GM10248 (cell line): ENCODE measurements at regions not wholly inside any gene's neighbourhood (a gene's known extent, or its start where the extent isn't known, plus 50 kb on each side); places are given as distances from the start of the nearest gene placed in this dataset.

Source experiments
- CTCF ChIA-PET: fragments of 300-600 bp; sonication (Branson Sonifier 250); formaldehyde crosslinking; extraction: SDS; loops from one replicate; lab custom pipeline; 2021; ENCODE audit warnings: antibody characterized with exemption; lab: Yijun Ruan, JAX
- POLR2A ChIA-PET: fragments of 350-650 bp; sonication (Branson Sonifier 250); formaldehyde crosslinking; extraction: SDS; loops from one replicate; lab custom pipeline; 2020; ENCODE audit warnings: antibody characterized with exemption; lab: Yijun Ruan, JAX
- DNase-seq: peaks from one replicate; pipeline ENCODE4 v3.0.0; 2012; ENCODE audit errors: extremely low spot score
- TF ChIP-seq, protein P1 (sequence below): IDR thresholded peaks from 2 replicates; pipeline ENCODE4 v1.5.1; 2012; ENCODE audit warnings: mild to moderate bottlenecking, low read depth; ENCODE audit errors: extremely low read depth, missing control alignments, control extremely low read depth

- CTCF ChIA-PET = no interaction called here
- POLR2A ChIA-PET = no interaction called here
- no peak for DNase-seq
- TF ChIP-seq, protein P1, sequence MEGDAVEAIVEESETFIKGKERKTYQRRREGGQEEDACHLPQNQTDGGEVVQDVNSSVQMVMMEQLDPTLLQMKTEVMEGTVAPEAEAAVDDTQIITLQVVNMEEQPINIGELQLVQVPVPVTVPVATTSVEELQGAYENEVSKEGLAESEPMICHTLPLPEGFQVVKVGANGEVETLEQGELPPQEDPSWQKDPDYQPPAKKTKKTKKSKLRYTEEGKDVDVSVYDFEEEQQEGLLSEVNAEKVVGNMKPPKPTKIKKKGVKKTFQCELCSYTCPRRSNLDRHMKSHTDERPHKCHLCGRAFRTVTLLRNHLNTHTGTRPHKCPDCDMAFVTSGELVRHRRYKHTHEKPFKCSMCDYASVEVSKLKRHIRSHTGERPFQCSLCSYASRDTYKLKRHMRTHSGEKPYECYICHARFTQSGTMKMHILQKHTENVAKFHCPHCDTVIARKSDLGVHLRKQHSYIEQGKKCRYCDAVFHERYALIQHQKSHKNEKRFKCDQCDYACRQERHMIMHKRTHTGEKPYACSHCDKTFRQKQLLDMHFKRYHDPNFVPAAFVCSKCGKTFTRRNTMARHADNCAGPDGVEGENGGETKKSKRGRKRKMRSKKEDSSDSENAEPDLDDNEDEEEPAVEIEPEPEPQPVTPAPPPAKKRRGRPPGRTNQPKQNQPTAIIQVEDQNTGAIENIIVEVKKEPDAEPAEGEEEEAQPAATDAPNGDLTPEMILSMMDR = no peak
These were observed 185.2 kb upstream of the RPS6KA3 start for GRCh38 chrX:20451929-20452328.

- no peak for DNase-seq
- TF ChIP-seq, protein P1 = no peak
- ChIA-PET CTCF (no interaction called here), POLR2A (no interaction called here)
These were observed 178.4 kb upstream of the RPS6KA3 start for GRCh38 chrX:20445109-20445508.

- TF ChIP-seq, protein P1 = peak; percentile 25
- DNase-seq = peak; percentile 21
- POLR2A ChIA-PET = no interaction called here
- CTCF ChIA-PET = no interaction called here
These were observed 175.9 kb upstream of the RPS6KA3 start for GRCh38 chrX:20442597-20442996.

DNA sequence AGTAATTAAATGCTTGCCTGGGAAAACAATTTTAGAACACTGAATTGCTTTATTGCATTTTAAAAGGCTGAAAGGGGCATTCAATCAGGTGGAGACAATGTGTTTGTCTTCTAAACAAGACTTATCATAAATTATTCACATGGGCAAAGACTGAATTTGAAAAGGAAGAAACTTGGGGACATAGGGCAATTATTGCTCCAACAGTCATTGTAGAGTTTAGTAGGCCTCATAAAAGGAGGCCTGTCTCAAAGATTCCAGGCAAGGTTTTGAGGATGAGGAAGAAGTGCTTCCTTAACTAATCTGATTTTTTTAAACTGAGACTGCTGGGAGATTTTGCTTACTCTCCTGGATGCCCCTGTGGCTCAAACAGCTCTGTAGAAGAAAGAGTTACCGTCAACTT lies 174.4 kb upstream of the RPS6KA3 start:
- TF ChIP-seq, protein P1 = no peak
- ChIA-PET POLR2A (no interaction called here), CTCF (no interaction called here)
- no peak for DNase-seq

DNA sequence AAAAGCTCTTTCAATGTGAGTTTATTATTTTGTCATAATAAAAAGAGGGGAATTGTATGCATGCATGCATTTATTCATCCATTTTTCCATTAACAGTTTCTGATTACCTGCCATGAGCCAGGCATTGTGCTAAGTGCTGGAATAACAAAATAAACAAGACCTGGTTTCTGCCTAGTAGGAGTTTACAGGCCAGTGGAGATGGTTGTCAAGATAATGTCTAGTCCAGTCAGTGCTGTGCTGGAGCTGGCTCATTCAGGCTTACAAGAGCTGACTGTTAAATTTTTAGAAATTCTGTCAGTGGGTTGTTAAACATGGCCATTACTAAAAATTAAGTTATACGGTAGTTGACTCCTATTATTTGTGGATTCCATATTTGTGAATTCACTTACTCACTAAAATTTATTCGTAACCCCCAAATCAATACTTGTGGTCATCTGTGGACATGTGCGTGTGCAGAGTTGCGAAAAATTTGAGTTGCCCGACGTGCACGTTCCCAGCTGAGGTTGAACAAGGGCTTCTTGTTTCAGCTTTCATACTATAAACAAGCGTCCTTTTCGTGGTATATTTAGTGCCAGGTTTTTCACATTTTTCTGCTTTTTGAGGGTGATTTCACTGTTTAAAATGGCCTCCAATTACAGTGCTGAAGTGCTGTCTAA lies 172.3 kb upstream of the RPS6KA3 start:
- ChIA-PET POLR2A (interaction anchor here (0.6 kb wide), 1 partner anchor 281 kb away, joined by 5 read pairs; no protein-coding TSS in a partner anchor), CTCF (no interaction called here)
- DNase-seq = no peak
- TF ChIP-seq, protein P1 = no peak

DNA sequence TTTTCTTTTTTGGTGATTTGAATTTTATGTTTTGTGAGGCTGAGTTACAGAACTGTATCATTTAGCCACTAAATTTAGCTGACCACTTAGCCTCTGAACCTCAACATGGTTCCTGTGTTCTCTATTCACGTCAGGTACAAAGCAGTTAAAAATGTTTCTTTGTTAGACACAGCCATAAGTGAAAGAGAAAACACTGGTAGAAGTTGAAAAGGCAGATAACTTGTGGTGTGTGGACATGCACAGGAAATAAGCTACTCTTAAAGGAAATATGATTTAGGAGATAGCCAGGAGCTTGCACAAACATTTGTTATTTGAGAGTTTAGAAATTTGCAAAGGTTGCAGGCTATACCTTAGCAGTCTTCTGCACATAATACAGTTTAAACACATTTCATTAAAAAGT lies 171.0 kb upstream of the RPS6KA3 start:
- no peak for DNase-seq
- ChIA-PET CTCF (no interaction called here), POLR2A (no interaction called here)
- TF ChIP-seq, protein P1 = no peak
